Chondrocyte (in vitro differentiated cells): ENCODE measurements at regions not wholly inside any gene's neighbourhood (a gene's known extent, or its start where the extent isn't known, plus 50 kb on each side); places are given as distances from the start of the nearest gene placed in this dataset.
A peak's percentile ranks its signal among the peaks of the same experiment; 100 is the strongest.

Source experiments
- DNase-seq: peaks from one replicate; pipeline ENCODE4 v3.0.0; 2021; ENCODE audit warnings: mixed read lengths, low spot score
- H3K27ac Mint-ChIP-seq: one replicate; pipeline ENCODE4 v1.8.0; 2021; ENCODE audit warnings: mild to moderate bottlenecking, moderate library complexity, mixed read lengths; ENCODE audit not compliant: unreplicated experiment
- H3K27me3 Mint-ChIP-seq: 2 replicates; pipeline ENCODE4 v1.8.0; 2021; ENCODE audit warnings: low read depth, mixed read lengths
- H3K36me3 Mint-ChIP-seq: 2 replicates; pipeline ENCODE4 v1.8.0; 2021; ENCODE audit warnings: low read depth, mixed read lengths
- H3K4me1 Mint-ChIP-seq: 2 replicates; pipeline ENCODE4 v1.8.0; 2021; ENCODE audit warnings: low read depth, mild to moderate bottlenecking, mixed read lengths
- H3K4me3 Mint-ChIP-seq: one replicate; pipeline ENCODE4 v1.8.0; 2021; ENCODE audit warnings: mild to moderate bottlenecking, moderate library complexity, mixed read lengths; ENCODE audit not compliant: unreplicated experiment
- H3K9me3 Mint-ChIP-seq: 2 replicates; pipeline ENCODE4 v1.8.0; 2021; ENCODE audit warnings: low read depth, mixed read lengths
- TF ChIP-seq, protein P1 (sequence below): fragments of 200-600 bp; sonication (generic); IDR thresholded peaks from 2 replicates; pipeline ENCODE4 v1.5.0; 2021; ENCODE audit warnings: antibody characterized with exemption, mild to moderate bottlenecking, moderate library complexity

DNA sequence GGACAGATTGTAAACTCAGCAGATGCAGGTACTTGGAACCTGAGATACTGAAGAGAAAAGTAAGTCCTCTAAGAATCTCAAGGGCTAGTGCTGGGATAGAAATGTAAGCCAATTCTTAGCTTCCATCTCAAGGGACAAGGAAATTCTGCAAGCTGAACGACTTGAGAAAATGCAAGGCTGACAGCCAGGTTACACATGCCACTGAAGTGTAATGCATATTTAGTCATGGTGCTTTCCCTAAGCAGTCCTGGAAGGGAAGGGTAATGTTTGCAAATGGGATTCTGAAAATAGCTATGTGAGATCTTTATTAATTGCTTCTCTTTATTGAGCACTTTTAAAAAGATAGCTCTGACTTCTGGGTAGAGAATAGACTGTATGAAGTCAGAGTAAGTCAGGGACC is 402.7 kb upstream of the SEL1L start:
- peaks cover 17% of the 10 kb centered on the region for H3K9me3 Mint-ChIP-seq
- no peaks in the 10 kb centered on the region for H3K27me3 Mint-ChIP-seq
- TF ChIP-seq, protein P1, sequence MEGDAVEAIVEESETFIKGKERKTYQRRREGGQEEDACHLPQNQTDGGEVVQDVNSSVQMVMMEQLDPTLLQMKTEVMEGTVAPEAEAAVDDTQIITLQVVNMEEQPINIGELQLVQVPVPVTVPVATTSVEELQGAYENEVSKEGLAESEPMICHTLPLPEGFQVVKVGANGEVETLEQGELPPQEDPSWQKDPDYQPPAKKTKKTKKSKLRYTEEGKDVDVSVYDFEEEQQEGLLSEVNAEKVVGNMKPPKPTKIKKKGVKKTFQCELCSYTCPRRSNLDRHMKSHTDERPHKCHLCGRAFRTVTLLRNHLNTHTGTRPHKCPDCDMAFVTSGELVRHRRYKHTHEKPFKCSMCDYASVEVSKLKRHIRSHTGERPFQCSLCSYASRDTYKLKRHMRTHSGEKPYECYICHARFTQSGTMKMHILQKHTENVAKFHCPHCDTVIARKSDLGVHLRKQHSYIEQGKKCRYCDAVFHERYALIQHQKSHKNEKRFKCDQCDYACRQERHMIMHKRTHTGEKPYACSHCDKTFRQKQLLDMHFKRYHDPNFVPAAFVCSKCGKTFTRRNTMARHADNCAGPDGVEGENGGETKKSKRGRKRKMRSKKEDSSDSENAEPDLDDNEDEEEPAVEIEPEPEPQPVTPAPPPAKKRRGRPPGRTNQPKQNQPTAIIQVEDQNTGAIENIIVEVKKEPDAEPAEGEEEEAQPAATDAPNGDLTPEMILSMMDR = no peak
- no peaks in the 10 kb centered on the region for H3K36me3 Mint-ChIP-seq
- H3K4me1 Mint-ChIP-seq = no peaks in the 10 kb centered on the region
- no peak overlapping the region for H3K4me3 Mint-ChIP-seq
- DNase-seq = no peak
- H3K27ac Mint-ChIP-seq = peak overlapping the region; percentile 11

DNA sequence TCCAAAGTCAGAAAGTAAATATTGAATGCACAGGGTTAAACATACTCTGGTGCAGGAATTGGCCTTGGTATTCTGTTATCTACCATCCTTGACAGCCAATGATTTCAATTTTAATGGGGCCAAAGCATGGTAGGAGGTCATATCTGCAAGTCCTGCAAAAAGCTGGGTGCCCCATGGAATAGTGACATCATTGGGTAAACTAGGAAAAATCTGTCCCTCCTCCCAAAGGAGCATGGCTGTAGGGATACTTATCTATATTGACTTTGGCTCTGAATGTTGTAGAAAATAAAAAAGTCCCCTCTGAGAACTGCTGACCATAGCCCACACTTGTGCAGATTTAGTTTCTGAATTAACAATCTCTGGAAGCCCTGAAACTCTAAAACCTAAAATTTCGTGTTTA is 403.2 kb upstream of the SEL1L start:
- no peak for DNase-seq
- no peak overlapping the region for H3K4me3 Mint-ChIP-seq
- no peaks in the 10 kb centered on the region for H3K36me3 Mint-ChIP-seq
- H3K27ac Mint-ChIP-seq = no peak overlapping the region
- no peaks in the 10 kb centered on the region for H3K27me3 Mint-ChIP-seq
- peaks cover 17% of the 10 kb centered on the region for H3K9me3 Mint-ChIP-seq
- TF ChIP-seq, protein P1 = no peak
- H3K4me1 Mint-ChIP-seq = no peaks in the 10 kb centered on the region

DNA sequence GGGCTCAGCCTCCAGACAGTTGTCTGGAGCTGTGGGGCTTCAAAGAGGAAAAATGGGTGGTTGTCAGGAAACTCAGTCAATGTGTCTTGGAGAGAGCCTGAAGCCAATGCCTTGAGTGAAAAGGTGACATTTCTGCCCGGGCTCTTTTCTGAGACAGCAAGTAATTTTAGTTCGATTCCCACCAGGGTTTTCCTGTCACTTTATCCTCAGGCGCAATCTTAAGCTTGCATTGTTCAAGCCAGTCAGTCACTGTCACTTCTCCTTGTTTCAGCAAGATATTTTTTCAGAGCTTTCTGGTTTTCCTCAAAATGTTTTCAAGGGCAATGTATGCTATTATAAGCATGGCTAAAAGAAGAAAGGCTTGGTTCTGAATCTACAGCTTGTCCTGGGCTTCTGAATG is 404.7 kb upstream of the SEL1L start:
- H3K9me3 Mint-ChIP-seq = peaks cover 20% of the 10 kb centered on the region
- H3K4me3 Mint-ChIP-seq = no peak overlapping the region
- TF ChIP-seq, protein P1 = no peak
- H3K27ac Mint-ChIP-seq = no peak overlapping the region
- H3K36me3 Mint-ChIP-seq = no peaks in the 10 kb centered on the region
- no peaks in the 10 kb centered on the region for H3K4me1 Mint-ChIP-seq
- no peak for DNase-seq
- H3K27me3 Mint-ChIP-seq = no peaks in the 10 kb centered on the region

DNA sequence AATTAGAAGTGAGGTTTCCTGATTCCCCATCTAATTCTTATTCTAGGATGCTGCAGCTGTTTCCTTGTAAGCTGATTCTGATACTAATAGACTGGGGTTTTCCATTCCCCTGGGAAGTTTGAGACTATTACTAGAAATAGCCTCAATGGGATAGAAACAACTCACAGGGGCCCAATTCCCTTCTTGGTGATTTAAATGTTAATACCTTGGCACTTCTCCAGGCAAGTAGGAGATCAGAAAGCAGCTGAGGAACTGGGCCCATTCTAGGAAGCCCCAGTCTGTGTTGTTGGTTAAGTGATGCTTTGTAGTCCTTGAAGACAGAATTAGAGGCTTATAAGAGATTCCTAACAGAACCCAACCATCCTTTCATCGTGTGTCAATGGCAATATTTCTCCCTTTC is 407.0 kb upstream of the SEL1L start:
- DNase-seq = no peak
- TF ChIP-seq, protein P1 = no peak
- Mint-ChIP-seq H3K27me3 (no peaks in the 10 kb centered on the region), H3K4me1 (no peaks in the 10 kb centered on the region), H3K9me3 (peaks cover 25% of the 10 kb centered on the region), H3K36me3 (no peaks in the 10 kb centered on the region), H3K4me3 (no peak overlapping the region), H3K27ac (no peak overlapping the region)

DNA sequence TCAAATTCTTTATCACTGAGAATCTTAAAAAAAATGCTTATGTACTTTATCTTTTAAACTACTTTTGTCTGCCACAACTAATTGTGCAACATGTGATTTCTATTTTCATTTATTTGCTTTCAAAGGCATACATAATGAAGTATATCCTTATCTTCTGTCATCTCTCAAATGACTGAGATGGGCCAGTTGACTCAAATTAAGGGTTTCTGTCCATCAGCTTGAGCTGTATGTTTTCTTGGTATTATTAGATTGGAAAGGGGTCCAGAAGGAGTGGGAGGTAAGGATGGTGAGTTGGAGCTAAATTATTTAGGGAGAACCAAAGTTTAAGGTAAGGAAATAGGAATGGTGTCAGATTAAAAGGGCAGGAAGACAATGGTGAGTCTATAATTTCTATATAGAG is 408.4 kb upstream of the SEL1L start:
- Mint-ChIP-seq H3K36me3 (no peaks in the 10 kb centered on the region), H3K9me3 (peaks cover 34% of the 10 kb centered on the region), H3K27me3 (no peaks in the 10 kb centered on the region), H3K4me3 (no peak overlapping the region), H3K27ac (no peak overlapping the region), H3K4me1 (no peaks in the 10 kb centered on the region)
- no peak for DNase-seq
- TF ChIP-seq, protein P1 = no peak
